Smooth muscle cell of the brain vasculature (primary cell): ENCODE measurements at regions not wholly inside any gene's neighbourhood (a gene's known extent, or its start where the extent isn't known, plus 50 kb on each side); places are given as distances from the start of the nearest gene placed in this dataset.
"Not testable (repeated sequence)": the region's sequence is repeated elsewhere in the genome, so short reads cannot be mapped to it uniquely, and the experiment has no call there.

Experiments used
- DNase-seq: peaks from one replicate; pipeline ENCODE4 v3.0.0-alpha.2; 2012; ENCODE audit warnings: low read depth, low spot score

DNA sequence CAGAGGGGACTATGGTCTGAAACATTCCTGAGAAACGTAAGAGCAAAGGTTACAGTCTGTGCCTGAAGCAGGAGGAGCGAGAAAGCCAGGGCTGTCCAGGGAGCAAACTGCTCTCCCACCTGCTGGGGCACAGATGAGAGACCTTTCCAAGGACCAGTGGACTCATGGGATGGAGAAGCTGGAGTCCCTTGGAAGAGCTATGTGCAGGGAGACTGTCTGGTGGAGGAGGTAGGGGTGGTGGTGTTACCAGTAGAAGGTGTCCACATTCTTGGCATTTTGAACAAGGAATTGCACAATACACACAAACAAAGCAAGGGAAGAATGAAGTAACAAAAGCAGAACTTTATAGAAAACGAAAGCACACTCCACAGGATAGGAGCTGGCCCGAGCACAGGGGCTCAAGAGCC is 97.9 kb upstream of the CYRIA start:
- no peak for DNase-seq

DNA sequence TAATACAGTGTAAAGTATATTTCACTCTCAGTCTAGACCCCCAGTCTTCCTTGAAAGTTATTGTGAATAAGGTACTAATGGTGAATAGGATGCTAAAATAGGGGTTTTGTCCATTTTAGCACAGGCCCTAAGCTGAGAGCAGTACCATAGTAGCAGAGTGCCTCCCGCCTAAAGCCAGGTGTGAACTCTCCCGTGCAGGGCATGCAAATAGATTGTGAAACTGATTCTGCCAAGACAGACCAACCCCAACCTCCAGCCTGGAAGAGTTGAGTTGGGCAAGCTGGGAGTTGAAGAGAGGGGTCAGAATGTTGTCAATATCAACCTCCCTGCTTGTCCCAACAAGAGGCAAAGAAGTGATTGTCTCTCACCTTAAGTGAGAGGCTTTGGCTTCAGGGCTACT is 97.4 kb upstream of the CYRIA start:
- DNase-seq: no peak

DNA sequence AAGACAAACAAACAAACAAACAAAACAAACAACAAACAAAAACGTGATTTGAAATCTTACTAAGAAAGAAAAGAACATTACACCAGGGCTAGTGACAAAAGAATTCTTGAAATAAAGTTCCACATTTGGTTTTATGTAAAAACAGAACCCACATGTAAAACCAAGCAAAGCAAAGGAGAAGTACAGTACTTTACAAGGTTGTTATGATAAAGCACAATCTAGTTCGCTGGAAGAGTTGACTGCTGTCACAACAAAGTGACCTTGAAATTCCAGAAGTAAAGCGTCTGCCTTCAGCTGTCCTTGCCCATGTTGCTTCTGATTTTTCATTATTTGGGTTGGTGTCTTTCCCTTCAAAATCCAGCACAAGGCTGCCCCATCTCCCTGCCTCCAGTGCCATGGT is 94.8 kb upstream of the CYRIA start:
- no peak for DNase-seq

DNA sequence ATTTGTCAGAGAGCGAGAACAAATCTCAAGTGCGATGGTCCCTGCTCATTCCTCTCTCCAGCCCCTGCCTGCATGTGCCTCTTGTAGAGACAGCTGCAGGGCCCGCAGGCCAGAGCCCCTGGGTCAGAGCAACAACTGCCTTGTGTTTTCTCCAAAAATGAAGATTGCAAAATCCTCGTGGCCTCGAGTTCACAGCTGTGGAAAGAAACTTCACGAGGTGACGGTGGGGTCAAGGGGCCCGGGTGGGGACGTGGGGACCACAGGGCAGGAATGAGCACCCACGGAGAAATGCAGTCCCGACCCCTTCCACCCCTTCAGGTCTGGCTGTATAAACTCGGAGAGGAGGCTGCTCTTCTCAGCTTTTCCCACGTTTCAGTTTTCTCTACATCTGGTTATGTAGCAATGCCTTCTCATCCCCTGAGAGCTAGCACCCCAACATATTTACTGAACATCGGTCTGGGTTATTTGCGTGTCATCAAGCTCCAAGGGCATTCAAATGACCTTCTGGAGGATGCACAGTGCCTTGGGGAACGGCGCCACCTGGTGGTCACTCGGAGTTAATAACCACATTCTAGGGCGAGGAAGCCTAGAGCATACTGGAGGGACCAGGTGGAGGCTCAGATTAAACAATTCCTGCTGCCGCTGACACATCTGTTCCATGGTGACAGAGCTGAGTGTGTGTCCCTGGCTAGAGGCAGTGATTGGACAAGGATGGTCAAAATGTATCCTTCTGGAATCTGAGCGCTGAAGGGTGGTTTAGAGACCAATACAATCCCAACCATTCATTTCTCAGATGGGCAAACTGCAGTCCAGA is 91.4 kb upstream of the CYRIA start:
- peak; percentile 26 for DNase-seq

DNA sequence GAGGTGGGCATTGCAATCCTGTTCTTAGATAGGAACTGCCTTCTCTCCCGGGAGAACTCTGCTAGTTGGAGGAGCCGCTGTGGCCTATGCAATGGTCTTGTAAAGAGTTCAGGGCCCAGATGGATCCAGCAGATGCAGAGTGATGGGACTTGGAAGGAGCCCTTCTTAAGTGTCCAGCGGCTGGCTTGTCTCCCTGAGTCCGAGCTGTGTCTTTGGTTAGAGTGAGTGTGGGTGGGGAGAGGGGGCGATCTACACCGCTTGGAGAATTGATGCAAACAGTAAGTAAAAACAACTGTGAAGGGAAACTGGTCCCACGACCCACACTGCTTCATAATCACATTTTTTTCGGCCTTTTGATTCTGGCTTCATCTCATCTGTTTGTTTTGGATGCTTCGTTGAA is 89.8 kb upstream of the CYRIA start:
- DNase-seq: no peak

DNA sequence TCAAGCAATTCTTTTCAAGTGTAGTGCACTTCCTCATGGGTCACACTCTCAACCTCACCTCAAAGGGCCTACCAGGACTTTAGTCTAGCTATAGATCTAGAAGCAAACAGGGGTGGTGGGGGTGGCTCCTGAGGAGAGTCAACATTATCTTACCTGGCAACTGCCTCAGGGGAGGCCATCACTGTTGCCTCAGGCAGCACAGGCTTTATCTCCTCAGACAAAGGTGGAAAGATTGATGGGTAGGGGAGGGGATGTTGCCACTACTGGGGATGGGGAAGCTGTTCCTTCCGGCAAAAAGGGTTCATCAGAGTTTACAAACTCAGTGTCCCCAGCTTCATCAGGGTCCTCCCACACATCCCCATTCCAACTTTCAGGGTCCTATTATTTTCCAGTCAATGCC is 87.4 kb upstream of the CYRIA start:
- DNase-seq: not testable (repeated sequence)

DNA sequence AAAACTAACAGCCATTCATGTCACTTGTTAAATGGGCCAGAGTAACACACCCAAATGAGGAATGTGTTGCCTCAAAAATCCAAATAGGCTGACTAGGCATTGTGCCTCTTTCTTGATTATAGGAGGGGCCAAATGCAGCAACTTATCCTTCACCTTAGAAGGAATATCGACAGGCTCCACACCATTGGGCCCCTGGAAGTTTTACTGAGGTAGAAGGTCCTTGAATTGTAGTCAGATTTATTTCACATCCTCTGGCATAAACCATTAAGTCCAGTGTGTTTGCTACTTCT is 85.2 kb upstream of the CYRIA start:
- DNase-seq: not testable (repeated sequence)

DNA sequence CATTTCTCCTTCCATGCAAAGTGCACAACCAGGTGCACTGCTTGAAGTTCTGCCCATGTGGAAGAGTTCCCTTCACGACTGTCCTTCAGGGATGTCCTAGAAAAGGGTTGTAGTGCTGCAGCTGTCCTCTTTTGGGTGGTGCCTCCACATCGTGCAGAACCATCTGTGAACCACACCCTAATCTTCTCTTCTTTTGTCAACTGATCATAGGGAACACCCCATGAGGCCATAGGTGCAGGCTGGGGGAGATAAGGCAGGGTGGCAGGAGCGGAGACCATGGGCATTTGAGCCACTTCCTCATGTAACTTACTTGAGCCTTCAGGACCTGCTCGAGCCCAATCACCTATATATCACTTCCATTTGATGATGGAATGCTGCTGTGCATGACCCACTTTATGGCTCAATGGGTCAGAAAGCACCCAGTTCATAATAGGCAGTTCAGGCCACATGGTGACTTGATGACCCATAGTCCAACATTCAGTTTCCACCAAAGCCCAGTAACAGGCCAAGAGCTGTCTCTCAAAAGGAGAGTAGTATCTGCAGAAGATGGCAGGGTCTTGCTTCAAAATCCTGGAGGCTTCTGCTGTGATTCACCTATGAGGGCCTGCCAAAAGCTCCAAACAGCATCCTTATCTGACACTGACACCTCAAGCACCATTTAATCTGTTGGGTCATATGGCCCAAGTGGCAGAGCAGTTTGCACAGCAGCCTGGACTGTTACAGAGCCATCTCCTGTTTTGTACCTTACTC is 84.7 kb upstream of the CYRIA start:
- DNase-seq: no peak

DNA sequence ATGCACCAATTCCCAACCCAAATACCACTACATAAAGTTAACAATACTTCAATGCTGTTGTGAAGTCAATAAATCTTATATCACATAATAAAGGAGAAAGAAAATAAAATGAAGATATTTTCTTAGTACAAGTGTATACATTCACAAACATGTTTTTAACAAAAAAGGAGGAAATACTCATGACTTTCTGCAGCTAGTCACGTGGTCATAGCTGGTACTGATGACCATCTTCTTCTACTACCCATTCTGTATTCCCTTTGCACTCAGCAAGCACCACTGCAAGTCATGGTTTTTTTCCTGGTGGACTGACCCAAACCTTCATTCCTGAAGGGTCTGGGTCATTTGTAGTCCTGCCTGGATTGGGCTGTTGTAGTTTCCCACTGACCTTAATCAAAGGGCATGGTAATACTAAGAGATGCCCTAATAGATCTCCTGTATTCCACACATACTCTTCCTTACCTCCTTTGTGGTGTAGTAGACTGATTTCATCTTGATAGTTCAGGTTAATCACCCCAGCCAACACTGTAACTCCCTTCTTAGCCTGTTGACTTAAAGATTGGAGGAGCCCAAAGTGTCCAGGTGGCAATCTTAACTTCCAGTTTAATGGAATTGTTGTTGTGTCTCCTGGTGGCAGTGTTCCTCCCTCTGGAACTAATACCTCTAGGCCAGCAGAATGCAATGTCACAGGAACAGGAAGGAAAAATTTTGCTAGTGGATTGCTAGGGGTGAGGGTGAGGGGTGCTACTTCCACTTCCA is 83.1 kb upstream of the CYRIA start:
- not testable (repeated sequence) for DNase-seq

DNA sequence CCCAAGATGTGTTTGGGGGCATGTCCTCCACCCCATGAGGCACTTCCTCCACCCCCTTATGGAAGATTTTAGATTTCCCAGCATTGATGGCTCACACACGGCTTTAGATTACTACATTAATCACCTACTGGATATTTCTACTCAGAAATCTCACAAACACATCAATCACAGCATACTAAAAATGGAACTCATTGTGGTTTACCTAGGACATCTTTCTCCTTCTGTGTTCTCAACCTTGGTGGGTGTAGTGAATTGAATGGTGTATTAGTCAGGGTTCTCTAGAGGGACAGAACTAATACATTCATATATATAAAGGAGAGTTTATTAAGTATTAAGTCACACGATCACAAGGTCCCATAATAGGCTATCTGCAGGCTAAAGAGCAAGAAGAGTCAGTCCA is 82.1 kb upstream of the CYRIA start:
- no peak for DNase-seq

DNA sequence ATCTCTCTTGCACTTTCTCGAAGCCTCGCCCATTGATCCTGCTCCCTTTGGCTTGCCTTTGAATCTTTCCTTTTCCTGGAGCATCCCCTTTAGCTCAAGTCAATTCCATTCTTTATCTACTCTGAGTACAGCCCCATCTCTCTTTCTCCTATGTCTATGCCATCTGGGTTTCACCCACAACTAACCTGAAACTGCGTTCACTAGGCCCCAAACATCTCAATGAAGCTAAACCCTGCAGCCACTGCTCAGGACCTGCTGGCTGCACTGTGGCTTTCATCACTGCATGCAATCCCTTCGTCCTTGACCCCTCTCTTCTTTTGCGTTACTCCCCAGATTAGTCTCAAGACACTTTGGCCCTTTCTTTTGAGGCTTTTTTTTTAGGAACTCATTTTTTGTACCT is 81.6 kb upstream of the CYRIA start:
- no peak for DNase-seq

DNA sequence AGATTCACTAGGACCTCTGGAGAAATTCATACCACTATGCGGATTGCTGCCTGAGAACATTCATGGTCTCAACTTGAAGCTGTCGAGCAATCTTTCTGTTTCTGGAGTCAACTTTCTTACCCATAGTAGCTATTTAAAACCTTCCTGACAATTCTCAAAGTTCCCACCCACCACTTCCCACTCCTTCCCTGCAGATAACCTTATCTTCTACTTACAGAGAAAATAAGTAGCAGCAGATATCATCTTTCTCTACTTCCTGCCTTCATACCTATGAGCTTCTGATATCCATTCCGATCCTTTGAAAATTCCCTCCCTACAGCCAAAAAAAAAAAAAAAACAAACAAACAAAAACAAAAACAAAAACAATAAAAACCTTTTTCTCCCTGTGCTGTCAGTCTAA is 81.2 kb upstream of the CYRIA start:
- DNase-seq: no peak

DNA sequence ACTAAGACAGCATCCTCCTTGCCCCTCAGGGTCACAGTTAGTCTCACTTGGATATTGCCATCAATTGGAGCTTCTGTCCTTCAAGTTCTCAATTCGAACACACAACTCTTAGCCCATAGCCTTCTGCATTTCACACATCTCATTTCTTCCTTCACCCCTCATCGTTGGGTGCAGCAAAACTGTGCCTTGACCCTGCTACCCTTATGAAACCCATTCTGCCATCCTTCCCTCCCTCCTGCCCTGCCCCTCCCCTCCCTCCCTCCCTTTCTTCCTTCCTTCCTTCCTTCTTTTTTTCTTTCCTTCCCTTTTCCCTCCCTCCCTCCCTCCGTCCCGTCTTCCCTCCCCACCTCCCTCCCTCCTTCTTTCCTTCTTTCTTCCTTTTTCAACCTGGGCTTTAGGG is 80.7 kb upstream of the CYRIA start:
- DNase-seq: no peak

DNA sequence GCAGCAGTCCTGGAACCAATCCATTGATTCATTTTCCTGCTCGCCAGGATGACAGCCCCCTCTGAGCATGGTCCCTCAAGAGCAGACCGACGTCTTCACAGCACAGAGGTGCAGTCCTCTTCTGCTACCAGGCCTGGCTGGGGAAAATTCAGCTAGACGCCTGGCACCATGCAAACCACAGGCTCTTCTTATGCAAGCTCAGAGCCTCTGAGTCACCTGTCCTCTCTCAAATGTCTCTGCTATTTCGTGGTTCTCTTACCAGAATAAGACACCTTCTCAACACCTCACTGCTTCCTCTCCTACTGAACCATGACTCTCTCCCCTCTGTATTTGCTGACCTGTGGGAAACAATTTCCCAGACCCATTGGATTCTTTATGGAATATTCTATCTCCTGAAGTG is 79.8 kb upstream of the CYRIA start:
- DNase-seq: no peak

DNA sequence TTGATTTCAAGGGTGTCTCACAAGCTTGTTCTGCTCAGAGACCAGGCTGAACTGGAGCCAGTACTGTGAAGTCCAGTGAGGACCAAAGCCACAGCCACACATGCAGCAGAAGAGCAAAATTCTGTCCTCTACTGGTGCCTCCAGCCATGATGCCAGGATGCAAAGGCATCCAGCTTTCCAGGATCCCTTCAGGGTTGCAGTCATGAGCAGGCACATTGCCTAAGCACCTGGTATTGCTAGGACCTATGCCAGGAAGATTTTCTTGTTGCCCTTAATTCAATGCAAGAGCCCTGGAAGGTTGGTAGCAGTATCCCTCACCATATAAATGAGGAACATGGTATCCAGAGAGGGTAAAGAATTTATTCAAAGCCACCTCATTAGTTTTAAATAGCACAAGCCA is 78.9 kb upstream of the CYRIA start:
- DNase-seq: no peak

DNA sequence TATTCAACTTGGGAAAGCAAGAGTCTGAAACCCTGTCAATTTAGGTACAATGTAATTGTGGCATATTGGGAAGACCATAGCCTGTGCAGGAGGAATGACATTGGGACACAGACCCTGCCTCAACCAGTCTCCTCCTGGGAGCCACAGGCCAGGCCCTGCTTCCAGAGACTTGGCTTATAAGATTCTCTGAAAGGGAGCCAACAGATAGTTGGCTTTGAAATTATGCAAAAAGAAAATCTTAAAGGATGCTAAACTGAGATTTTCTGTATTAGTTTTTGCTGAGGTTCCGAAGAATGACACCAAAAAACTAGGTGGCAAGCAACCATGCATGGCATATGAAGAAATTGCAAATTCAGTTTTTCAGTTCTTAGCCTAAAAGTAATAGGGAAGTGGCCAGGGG is 76.4 kb upstream of the CYRIA start:
- DNase-seq: no peak

DNA sequence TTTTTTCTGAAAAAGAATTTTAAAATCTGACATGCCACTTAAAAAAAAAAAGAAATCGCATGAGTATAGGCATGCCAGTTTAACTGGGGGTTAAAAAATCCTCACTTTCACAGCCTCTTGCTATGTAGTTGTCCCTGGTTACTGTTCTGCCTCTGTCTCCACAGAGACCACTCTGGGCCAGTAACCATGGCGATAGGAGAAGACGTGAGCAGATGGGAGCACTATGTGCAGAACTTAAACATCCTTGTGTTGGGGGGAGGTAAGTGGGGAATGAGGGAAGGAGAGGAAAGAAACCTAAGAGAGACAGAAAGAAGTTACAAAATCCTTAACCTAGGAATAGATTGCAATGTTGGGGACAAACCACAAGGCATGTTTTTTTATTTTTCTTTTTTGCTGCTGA is 75.9 kb upstream of the CYRIA start:
- no peak for DNase-seq

DNA sequence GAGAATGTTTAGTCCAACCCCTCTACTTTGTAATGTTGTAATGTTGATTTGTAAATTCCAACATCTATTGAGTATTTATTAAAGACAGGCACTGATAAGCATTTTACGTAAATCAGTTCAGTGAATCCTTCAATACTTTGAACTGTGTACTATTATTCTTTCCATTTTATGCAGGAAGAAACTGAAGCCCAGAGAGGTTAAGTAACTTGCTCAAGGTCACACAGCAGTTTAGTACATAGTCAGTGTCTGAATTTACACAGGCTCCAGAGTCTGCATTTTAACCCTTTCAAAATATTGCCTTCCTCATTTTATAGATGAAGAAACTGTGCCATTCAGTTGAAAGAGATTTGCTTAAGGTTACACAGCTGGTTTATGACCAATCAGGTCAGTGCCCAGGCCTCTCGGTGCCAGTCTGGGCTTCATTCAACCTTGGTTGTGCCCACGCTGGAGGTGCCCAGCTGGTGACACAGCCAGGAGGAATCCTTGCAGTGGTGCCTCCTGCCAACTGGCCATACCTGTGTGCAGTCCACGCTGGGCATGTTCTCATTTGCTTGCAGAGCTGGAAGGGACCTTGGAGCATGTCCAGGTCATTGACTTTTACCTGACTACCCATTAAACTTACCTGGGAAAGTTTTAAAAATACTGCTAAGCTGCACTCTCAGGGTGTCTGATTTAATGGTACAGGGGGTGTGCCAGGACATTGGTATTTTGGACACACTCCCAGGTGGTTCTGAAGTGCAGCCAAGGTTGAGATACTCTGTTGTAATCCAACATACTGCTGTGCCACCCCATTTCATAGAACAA is 74.3 kb upstream of the CYRIA start:
- DNase-seq: no peak

DNA sequence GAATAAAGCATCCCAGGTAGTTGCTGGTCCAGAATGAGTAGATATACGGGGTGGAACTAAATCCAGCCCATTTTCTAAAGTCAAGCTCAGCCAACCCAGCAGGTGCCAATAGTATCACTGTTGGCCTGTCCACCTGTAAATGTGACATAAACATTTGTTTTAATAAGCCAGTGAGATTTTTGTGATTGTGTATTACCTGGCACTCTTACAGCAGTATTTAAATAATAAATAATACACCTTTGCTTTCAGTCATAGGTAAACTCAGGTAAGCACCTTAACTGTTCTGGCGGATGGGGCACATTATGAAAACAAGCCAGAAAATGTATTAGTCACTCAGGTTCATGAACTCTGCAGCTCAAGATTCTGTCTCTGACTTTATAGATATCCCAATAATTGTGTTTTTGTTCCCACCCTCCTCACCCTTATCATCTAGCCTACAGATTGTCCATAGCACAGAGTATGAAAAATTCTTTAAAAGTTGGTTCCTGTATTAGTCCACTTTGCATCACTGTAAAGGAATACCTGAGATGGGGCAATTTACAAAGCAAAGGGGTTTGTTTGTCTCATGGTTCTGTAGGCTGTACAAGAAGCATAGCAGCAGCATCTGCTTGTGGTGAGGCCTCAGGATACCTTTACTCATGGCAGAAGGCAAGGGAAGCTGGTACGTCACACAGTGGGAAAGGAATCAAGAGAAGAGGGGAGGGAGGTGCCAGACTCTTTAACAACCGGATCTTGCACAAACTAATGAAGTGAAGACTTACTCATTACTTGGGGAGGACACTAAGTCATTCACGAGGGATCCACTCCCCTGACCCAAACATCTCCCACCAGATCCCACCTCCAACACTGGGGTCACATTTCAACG is 73.0 kb upstream of the CYRIA start:
- DNase-seq: no peak

DNA sequence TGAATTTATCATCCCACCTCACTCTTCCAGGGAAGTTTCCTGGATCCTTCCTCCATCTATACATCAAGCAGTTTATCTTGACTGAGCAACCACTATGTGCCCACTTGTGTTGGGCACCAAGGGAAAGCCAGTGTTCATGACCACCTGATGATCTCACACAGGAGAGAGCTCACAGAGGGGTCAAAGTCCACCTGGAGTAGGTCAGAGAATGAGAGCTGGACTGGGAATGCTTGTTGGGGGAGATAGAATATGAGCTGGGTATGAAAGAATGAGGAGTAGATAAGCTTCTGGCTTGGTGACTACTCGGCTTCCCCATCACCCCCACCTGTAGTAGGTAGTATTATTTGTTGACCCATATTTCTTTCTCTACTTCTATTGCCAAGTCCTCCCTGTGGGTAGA is 72.2 kb upstream of the CYRIA start:
- no peak for DNase-seq

DNA sequence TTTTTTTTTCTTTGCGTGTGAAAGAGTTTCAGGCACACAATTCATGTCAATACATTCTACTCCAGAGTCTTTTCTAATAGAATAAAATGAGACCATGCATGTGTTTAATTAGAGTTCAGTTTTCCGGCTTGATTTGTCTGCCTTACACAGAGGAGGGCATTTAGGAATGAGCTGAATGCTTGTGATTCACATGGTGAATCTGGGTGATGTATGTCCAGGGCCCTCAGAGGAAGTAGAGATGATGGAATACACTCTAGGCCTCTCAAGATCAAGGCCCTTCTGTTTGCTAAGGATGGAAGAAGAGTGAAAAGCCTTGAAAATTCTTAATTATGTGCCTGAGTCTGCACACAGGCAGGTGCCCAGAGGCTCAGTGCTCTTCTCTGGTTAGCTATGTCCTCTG is 71.0 kb upstream of the CYRIA start:
- DNase-seq: no peak
